ENCODE measurements at regions not wholly inside any gene's neighbourhood (a gene's known extent, or its start where the extent isn't known, plus 50 kb on each side); places are given as distances from the start of the nearest gene placed in this dataset.
"Not testable (repeated sequence)": the region's sequence is repeated elsewhere in the genome, so short reads cannot be mapped to it uniquely, and the experiment has no call there.

- not testable (repeated sequence) for DNase-seq (ENCODE audit: low spot score in 2 of 2); H3K9me3 ChIP-seq; H3K36me3 ChIP-seq; H3K4me3 ChIP-seq; H3K27me3 ChIP-seq; H3K4me1 ChIP-seq; H3K27ac ChIP-seq
- WGBS, 2 donors, result 73 to 76% methylated on average over 6 to 10 of the region's 10 CpGs
Observed at GRCh38 chr16:88270171-88270790, 112.5 kb upstream of the ZNF469 start.

- not testable (repeated sequence) for H3K27ac ChIP-seq; H3K36me3 ChIP-seq; H3K4me3 ChIP-seq; H3K4me1 ChIP-seq; H3K9me3 ChIP-seq; DNase-seq (ENCODE audit: low spot score in 2 of 2); H3K27me3 ChIP-seq
- WGBS, 2 donors, result 79 to 93% methylated on average over 7 to 10 of the region's 11 CpGs
Observed at GRCh38 chr16:88271296-88271695, 111.5 kb upstream of the ZNF469 start.

GRCh38 chr16:88271776-88272175 is 111.0 kb upstream of the ZNF469 start:
- H3K27me3 ChIP-seq; H3K36me3 ChIP-seq; H3K4me1 ChIP-seq; DNase-seq (ENCODE audit: low spot score in 2 of 2); H3K9me3 ChIP-seq; H3K27ac ChIP-seq; H3K4me3 ChIP-seq: not testable (repeated sequence)
- 63 to 79% methylated on average over 3 of the region's 3 CpGs for WGBS, 2 donors

GRCh38 chr16:88272437-88272836 is 110.3 kb upstream of the ZNF469 start:
- 92 to 93% methylated on average over 12 of the region's 12 CpGs for WGBS, 2 donors
- H3K4me1 ChIP-seq; H3K4me3 ChIP-seq; H3K27ac ChIP-seq; H3K36me3 ChIP-seq; DNase-seq (ENCODE audit: low spot score in 2 of 2); H3K27me3 ChIP-seq; H3K9me3 ChIP-seq: not testable (repeated sequence)

- DNase-seq (ENCODE audit: low spot score in 2 of 2); H3K4me3 ChIP-seq; H3K27ac ChIP-seq; H3K4me1 ChIP-seq; H3K27me3 ChIP-seq; H3K9me3 ChIP-seq; H3K36me3 ChIP-seq: not testable (repeated sequence)
- WGBS, 2 donors, result 60 to 69% methylated on average over 11 of the region's 11 CpGs
Observed at GRCh38 chr16:88274126-88274750, 108.5 kb upstream of the ZNF469 start.

- H3K4me1 ChIP-seq, result no peaks in the 10 kb centered on the region
- no peak overlapping the region for H3K27ac ChIP-seq
- WGBS, 2 donors, result 39 to 42% methylated on average over 17 of the region's 17 CpGs
- no peak for TF ChIP-seq CTCF (IDR thresholded peaks at IDR 0.05)
- TF ChIP-seq EP300 (IDR thresholded peaks at IDR 0.05), result no peak
- TF ChIP-seq POLR2A (IDR thresholded peaks at IDR 0.05), result no peak
- H3K27me3 ChIP-seq, result no peaks in the 10 kb centered on the region
- no peak for DNase-seq (ENCODE audit: low spot score in 2 of 2)
- no peaks in the 10 kb centered on the region for H3K36me3 ChIP-seq
- no peaks in the 10 kb centered on the region for H3K9me3 ChIP-seq
- H3K4me3 ChIP-seq, result no peak overlapping the region
Observed at GRCh38 chr16:88274847-88275246, 107.9 kb upstream of the ZNF469 start.

- H3K27me3 ChIP-seq; H3K4me3 ChIP-seq; H3K36me3 ChIP-seq; H3K4me1 ChIP-seq; DNase-seq (ENCODE audit: low spot score in 2 of 2); H3K27ac ChIP-seq; H3K9me3 ChIP-seq: not testable (repeated sequence)
- 83 to 84% methylated on average over 14 to 20 of the region's 21 CpGs for WGBS, 2 donors
Observed at GRCh38 chr16:88275336-88276122, 107.2 kb upstream of the ZNF469 start.

GRCh38 chr16:88276123-88276588 is 106.6 kb upstream of the ZNF469 start:
- H3K27me3 ChIP-seq; H3K9me3 ChIP-seq; H3K4me1 ChIP-seq; H3K36me3 ChIP-seq; DNase-seq (ENCODE audit: low spot score in 2 of 2); H3K4me3 ChIP-seq; H3K27ac ChIP-seq: not testable (repeated sequence)
- 84 to 86% methylated on average over 13 of the region's 13 CpGs for WGBS, 2 donors
